Neural progenitor cell (in vitro differentiated cells): ENCODE measurements at regions not wholly inside any gene's neighbourhood (a gene's known extent, or its start where the extent isn't known, plus 50 kb on each side); places are given as distances from the start of the nearest gene placed in this dataset.

Experiments used
- CTCF ChIP-seq: fragments of 200-600 bp; sonication (generic); IDR thresholded peaks from 2 replicates; pipeline ENCODE4 v1.5.1; 2017; ENCODE audit warnings: antibody characterized with exemption, mild to moderate bottlenecking
- EZH2 ChIP-seq: fragments of 200-600 bp; sonication (generic); IDR thresholded peaks from 2 replicates; pipeline ENCODE4 v1.6.1; 2017; ENCODE audit warnings: antibody characterized with exemption, mild to moderate bottlenecking, moderate library complexity
- EZH2phosphoT487 ChIP-seq: fragments of 200-600 bp; sonication (generic); IDR thresholded peaks from 2 replicates; pipeline ENCODE4 v1.6.1; 2017; ENCODE audit warnings: antibody characterized with exemption

GRCh38 chr20:58011106-58011946 is 217.1 kb downstream of the ANKRD60 start:
- TF ChIP-seq EZH2 (no peak), CTCF (no peak), EZH2phosphoT487 (no peak)
